ENCODE measurements at regions not wholly inside any gene's neighbourhood (a gene's known extent, or its start where the extent isn't known, plus 50 kb on each side); places are given as distances from the start of the nearest gene placed in this dataset.
A peak's percentile ranks its signal among the peaks of the same experiment; 100 is the strongest.
"Not testable (repeated sequence)": the region's sequence is repeated elsewhere in the genome, so short reads cannot be mapped to it uniquely, and the experiment has no call there.

- no peak for DNase-seq
Measured at GRCh38 chr6:25192590-25193459, 86.3 kb upstream of the CARMIL1 start.

DNA sequence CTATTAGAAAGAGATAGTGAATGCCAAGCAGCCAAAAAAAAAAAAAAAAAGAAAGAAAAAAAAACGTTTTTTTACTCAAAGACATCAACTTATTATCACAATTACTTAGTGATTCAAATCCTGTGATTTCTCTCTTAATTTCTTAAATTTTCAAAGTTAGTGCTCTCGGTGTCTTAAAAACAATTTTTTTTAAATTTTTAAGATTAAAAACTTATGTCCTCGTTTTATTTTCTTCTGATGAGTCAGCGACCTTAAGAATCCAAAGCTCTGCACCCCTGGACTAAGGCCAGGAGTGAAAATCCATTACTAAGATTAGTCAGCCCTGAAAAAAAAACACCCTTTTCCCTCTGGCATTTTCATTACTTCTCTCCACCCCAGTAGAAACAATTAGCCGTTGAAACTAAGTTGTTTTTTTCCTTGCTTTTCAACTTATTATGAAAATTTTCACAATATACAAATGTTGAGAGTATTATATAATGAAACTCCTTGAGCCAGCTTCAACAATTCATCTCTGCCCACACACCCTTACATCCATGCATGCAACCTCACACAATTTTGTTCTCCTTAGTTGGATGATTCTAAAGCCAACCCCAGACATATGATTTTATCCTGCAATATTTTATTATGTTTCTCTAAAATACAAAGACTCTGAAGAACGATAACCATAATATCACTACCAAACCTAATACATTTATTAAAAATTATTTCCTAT, 85.6 kb upstream of the CARMIL1 start:
- DNase-seq, result no peak

DNA sequence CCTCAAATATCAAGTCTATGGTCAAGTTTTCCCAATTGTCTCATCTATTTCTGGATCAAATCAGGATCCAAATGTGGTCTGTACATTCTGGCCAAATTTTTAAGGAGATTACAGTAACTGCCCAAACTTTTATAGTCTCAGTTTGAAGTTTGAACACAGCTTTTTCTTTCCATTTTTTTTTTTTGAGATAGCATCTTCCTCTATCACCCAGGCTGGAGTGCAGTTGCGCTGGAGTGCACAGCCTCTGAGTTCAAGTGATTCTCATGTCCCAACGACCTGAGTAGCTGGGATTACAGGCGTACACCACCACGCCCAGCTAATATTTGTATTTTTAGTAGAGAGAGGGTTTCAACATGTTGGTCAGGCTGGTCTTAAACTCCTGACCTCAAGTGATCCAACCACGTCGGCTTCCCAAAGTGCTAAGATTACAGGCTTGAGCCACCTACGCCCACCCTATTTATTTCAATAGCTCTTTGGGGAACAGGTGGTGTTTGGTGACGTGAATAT, 84.9 kb upstream of the CARMIL1 start:
- no peak for DNase-seq

- peak in 2 of 3 experiments; percentile 38 to 83 for DNase-seq
Measured at GRCh38 chr6:25196464-25196863, 82.7 kb upstream of the CARMIL1 start.

DNA sequence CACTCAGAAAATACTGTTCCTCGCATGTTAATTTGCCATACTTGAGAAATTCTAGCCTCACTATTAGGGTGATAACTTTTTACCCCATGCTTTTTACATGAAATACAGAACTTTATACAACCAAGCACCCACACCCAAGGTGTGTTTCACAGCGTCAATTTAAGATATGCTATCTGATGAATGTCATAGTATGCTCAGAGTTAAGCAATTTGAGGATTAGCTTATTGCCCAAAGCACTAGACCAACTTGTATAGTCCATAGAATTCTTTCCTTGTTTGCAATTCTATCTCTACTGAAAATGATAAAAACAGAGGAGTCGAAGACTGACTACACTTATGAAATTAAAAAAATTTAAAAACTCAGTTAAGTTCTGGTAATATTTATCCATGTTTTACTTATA, 82.1 kb upstream of the CARMIL1 start:
- no peak for DNase-seq

- DNase-seq, result no peak
Measured at GRCh38 chr6:25199544-25199943, 79.6 kb upstream of the CARMIL1 start.

- DNase-seq, result no peak
Measured at GRCh38 chr6:25202504-25202903, 76.7 kb upstream of the CARMIL1 start.

GRCh38 chr6:25205629-25206028, 73.5 kb upstream of the CARMIL1 start:
- no peak for DNase-seq

DNA sequence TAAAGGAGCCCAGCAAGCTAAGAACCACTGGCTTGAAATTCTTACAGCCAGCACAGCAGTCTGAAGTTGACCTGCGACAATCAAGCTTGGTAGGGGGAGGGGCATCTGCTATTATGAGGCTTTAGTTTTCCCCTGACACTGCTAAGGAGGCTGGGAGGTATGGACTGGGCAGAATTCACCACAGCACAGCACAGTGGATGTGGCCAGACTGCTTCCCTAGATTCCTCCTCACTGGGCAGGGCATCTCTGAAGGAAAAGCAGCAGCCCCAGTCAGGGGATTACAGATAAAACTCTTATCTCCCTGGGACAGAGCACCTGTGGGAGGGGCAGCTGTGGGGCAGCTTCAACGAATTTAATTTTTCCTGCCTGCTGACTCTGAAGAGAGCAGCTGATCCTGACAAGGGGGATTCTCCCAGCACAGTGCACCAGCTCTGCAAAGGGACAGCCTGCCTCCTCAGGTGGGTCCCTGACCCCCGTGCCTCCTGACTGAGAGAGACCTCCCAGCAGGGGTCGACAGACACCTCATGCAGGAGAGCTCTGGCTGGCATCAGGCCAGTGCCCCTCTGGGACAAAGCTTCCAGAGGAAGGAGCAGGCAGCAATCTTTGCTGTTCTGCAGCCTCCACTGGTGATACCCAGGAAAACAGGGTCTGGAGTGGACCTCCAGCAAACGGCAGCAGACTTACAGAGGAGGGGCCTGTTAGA, 71.6 kb upstream of the CARMIL1 start:
- DNase-seq, result not testable (repeated sequence)

DNA sequence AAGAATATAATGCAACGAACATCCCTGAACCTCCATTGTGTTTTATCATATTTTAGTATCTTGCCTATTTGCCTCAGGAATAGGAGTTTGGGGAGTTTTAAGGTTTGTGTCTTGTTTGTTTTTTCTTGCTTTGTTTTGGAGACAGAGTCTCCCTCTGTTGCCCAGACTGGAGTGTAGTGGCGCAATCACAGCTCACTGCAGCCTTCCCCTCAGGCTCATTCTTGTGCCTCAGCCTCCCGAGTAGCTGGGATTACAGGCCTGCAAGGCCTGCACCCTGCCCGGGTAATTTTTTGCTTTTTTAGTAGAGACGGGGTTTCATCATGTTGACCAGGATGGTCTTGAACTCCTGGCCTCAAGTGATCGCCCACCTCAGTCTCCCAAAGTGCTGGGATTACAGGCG, 63.3 kb upstream of the CARMIL1 start:
- no peak for DNase-seq

DNA sequence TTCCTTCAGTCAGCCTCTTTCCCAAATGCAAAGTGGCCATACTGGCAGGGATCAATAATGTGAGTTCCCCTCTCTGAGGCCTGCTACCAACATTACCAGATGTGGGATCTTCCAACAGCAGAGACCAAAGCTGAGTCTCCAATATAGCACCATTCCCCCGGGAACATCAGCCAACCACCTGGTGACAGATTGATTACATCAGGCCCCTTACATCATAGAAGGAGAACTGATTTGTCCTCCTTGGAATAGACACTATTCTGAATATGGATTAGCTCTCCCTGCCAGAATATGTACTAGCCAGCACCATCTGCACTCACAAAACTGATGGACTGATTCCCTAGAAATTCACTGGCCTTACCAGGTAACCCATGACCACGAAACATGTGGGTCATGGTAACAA, 61.9 kb upstream of the CARMIL1 start:
- DNase-seq, result no peak

DNA sequence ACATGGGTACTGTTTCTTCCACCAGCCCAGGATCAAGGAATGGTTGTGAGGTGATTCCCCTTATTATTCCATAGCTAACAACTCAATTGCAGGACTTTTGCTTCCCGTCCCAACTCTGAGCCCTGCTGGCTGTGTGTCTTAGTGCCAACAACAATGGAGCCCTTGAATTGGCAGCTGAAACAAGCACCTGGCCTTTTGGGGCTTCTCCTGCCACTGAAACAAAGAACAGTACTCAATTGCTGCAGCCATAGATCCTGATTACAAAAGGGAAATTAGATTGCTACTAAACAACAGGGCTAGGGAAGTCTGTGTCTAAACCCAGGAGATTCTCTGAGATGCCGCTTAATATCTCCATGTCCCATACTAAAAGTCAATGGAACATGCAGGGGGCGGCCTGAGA, 61.3 kb upstream of the CARMIL1 start:
- peak in 2 of 3 experiments; percentile 63 to 70 for DNase-seq

GRCh38 chr6:25218346-25218745, 60.8 kb upstream of the CARMIL1 start:
- peak in 2 of 3 experiments; percentile 72 to 84 for DNase-seq

GRCh38 chr6:25219216-25219916, 59.8 kb upstream of the CARMIL1 start:
- DNase-seq, result peak in 1 of 3 experiments; percentile 32

DNA sequence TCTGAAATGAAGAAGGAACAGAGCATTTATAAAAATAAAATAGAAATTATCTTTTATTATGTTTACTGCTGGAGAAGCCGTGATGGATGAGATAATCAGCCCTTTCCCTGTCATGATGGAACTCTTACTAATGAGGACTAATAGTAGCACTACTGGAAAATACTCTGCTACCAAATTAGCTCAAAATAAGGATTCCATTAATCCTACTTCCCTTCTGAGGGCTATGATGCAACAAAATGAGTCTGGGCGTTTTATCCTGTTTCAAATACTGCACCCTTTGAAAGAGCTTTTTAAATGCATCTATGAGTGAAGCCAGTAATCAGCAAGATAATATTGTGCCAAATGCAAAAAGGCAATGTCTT, 59.3 kb upstream of the CARMIL1 start:
- no peak for DNase-seq

GRCh38 chr6:25220857-25221256, 58.3 kb upstream of the CARMIL1 start:
- peak in 1 of 3 experiments; percentile 25 for DNase-seq

DNA sequence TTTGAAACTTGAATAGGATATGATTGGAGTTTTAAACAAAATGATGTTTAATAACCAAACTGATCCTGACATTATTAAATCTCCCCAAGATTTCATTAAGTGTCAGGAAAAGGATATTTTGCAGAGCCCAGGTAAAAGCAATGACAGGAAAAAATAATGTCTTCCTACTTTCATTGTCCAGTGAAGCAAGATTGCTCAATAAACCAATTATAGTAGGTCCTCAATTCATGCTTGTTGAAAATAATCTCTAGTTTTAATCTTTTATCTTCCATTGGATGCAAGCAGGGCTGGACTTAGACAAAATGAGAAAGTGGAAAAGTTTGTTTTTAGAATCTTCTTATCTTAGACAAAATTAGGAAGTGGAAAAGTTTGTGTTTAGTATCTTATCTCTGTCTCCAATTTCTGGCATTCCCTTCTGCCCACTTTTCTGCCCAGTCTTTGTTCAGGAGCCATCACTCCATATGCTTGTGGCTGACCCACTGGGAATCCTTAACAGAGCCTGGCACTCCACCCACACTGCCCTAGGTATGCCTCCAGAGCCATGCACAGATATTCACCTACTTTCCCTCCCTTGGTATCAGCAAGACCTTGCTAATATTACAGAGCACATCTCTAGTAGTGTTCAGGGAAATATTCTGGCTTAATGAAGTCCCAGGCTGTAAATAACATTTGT, 57.0 kb upstream of the CARMIL1 start:
- DNase-seq, result no peak

DNA sequence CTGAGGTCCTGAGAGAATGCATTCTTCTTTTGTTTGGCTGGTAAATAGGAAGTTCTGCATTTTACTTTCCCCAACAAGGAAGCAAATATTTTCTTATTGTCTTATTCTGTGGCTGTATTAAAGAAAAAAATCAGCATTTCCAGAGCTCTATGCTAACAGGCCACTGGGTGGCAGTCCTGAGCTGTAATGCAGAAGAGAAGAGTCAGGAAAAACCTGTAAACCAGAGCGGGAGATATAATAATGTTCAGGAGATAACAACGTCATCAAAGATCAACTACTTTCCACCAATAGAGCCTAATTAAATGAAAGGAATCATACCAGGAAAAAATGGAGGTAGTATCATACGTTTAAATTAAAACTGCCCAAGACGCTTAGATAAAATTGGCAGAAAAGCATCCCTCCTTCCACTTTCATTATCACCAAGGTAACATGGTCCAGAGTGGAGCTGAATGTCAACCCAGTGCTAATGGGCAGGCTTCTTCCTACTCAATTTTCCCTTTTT, 55.6 kb upstream of the CARMIL1 start:
- DNase-seq, result peak; percentile 59 to 89 (median 71)

GRCh38 chr6:25224242-25224641, 54.9 kb upstream of the CARMIL1 start:
- DNase-seq, result peak in 1 of 3 experiments; percentile 12

DNA sequence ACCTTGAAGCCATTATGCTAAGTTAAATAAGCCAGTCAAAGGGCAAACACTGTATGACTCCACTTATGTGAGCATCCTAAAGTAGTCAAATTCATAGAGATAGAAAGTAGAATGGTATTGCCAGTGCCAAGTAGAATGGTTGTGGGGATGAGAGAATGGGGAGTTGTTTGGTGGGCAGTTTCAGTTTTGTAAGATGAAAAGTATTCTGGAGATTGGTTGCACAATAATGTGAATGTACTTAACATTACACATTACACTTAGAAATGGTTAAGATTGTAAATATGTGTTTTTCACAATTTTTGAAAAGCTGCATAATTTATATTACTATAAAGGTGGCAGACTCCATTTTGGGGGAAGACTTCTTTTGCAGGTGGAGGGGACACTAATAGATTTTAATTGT, 51.3 kb upstream of the CARMIL1 start:
- no peak for DNase-seq
